ENCODE measurements at regions not wholly inside any gene's neighbourhood (a gene's known extent, or its start where the extent isn't known, plus 50 kb on each side); places are given as distances from the start of the nearest gene placed in this dataset.
"Not testable (repeated sequence)": the region's sequence is repeated elsewhere in the genome, so short reads cannot be mapped to it uniquely, and the experiment has no call there.

- DNase-seq, result no peak
These were observed 289.6 kb downstream of the MAT2B start for GRCh38 chr5:163794993-163795392.

GRCh38 chr5:163807781-163808180, 302.4 kb downstream of the MAT2B start:
- DNase-seq, result no peak

- DNase-seq, result no peak
These were observed 304.1 kb downstream of the MAT2B start for GRCh38 chr5:163809473-163809872.

GRCh38 chr5:163813900-163814299, 308.5 kb downstream of the MAT2B start:
- no peak for DNase-seq

- DNase-seq, result no peak
These were observed 309.9 kb downstream of the MAT2B start for GRCh38 chr5:163815240-163815791.

GRCh38 chr5:163821142-163821541, 315.7 kb downstream of the MAT2B start:
- no peak for DNase-seq

- no peak for DNase-seq
These were observed 317.1 kb downstream of the MAT2B start for GRCh38 chr5:163822548-163822947.

GRCh38 chr5:163825661-163826060, 320.2 kb downstream of the MAT2B start:
- no peak for DNase-seq

- DNase-seq, result no peak
These were observed 320.8 kb downstream of the MAT2B start for GRCh38 chr5:163826201-163826600.

- no peak for DNase-seq
These were observed 326.7 kb downstream of the MAT2B start for GRCh38 chr5:163832155-163832554.

- DNase-seq, result no peak
These were observed 333.3 kb downstream of the MAT2B start for GRCh38 chr5:163838738-163839137.

- DNase-seq, result no peak
These were observed 341.1 kb downstream of the MAT2B start for GRCh38 chr5:163846512-163846911.

- no peak for DNase-seq
These were observed 350.3 kb downstream of the MAT2B start for GRCh38 chr5:163855754-163856153.

GRCh38 chr5:163861670-163862069, 356.3 kb downstream of the MAT2B start:
- DNase-seq, result no peak

GRCh38 chr5:163867324-163867723, 361.9 kb downstream of the MAT2B start:
- no peak for DNase-seq

GRCh38 chr5:163867738-163868137, 362.3 kb downstream of the MAT2B start:
- DNase-seq, result no peak

GRCh38 chr5:163869581-163869980, 364.2 kb downstream of the MAT2B start:
- DNase-seq, result no peak

- DNase-seq, result no peak
These were observed 365.0 kb downstream of the MAT2B start for GRCh38 chr5:163870441-163870840.

GRCh38 chr5:163874431-163874830, 369.0 kb downstream of the MAT2B start:
- DNase-seq, result no peak

- not testable (repeated sequence) for DNase-seq
These were observed 369.5 kb downstream of the MAT2B start for GRCh38 chr5:163874912-163875311.

- no peak for DNase-seq
These were observed 372.4 kb downstream of the MAT2B start for GRCh38 chr5:163877865-163878264.

- DNase-seq, result no peak
These were observed 373.1 kb downstream of the MAT2B start for GRCh38 chr5:163878490-163878889.

- DNase-seq, result no peak
These were observed 374.9 kb downstream of the MAT2B start for GRCh38 chr5:163880302-163880701.

GRCh38 chr5:163885117-163885516, 379.7 kb downstream of the MAT2B start:
- no peak for DNase-seq

- no peak for DNase-seq
These were observed 382.4 kb downstream of the MAT2B start for GRCh38 chr5:163887854-163888253.

GRCh38 chr5:163888366-163888765, 382.9 kb downstream of the MAT2B start:
- DNase-seq, result no peak

Data from NCI-H1436 (cell line).